ENCODE measurements at regions not wholly inside any gene's neighbourhood (a gene's known extent, or its start where the extent isn't known, plus 50 kb on each side); places are given as distances from the start of the nearest gene placed in this dataset.

- WGBS, 2 donors, result 68 to 78% methylated on average over 6 of the region's 6 CpGs
- H3K9me3 ChIP-seq (ENCODE audit: control insufficient read depth in 2 of 2, insufficient read depth in 1 of 2, low read depth in 1 of 2, low read length in 1 of 2), result no peaks in the 10 kb centered on the region
- H3K27ac ChIP-seq (ENCODE audit: low read depth in 2 of 2, low read length in 1 of 2), result no peak overlapping the region
- no peaks in the 10 kb centered on the region for H3K27me3 ChIP-seq (ENCODE audit: control insufficient read depth in 1 of 2, insufficient read depth in 2 of 2, low read length in 2 of 2)
- H3K36me3 ChIP-seq (ENCODE audit: control insufficient read depth in 2 of 2, insufficient read depth in 2 of 2, low read length in 1 of 2), result no peaks in the 10 kb centered on the region
- H3K4me1 ChIP-seq (ENCODE audit: control insufficient read depth in 2 of 2, insufficient read depth in 2 of 2, low read length in 1 of 2), result no peaks in the 10 kb centered on the region
- no peak overlapping the region for H3K4me3 ChIP-seq (ENCODE audit: low read depth in 1 of 2, low read length in 2 of 2)
These were observed 90.9 kb upstream of the LGSN start for GRCh38 chr6:63410435-63411426.

- Histone ChIP-seq H3K27me3 (ENCODE audit: control insufficient read depth in 1 of 2, insufficient read depth in 2 of 2, low read length in 2 of 2) (no peaks in the 10 kb centered on the region), H3K4me3 (ENCODE audit: low read depth in 1 of 2, low read length in 2 of 2) (no peak overlapping the region), H3K9me3 (ENCODE audit: control insufficient read depth in 2 of 2, insufficient read depth in 1 of 2, low read depth in 1 of 2, low read length in 1 of 2) (no peaks in the 10 kb centered on the region), H3K36me3 (ENCODE audit: control insufficient read depth in 2 of 2, insufficient read depth in 2 of 2, low read length in 1 of 2) (no peaks in the 10 kb centered on the region), H3K4me1 (ENCODE audit: control insufficient read depth in 2 of 2, insufficient read depth in 2 of 2, low read length in 1 of 2) (no peaks in the 10 kb centered on the region), H3K27ac (ENCODE audit: low read depth in 2 of 2, low read length in 1 of 2) (no peak overlapping the region)
- WGBS, 2 donors, result 93% methylated on average over 4 of the region's 4 CpGs
These were observed 95.5 kb upstream of the LGSN start for GRCh38 chr6:63415286-63415685.

DNA sequence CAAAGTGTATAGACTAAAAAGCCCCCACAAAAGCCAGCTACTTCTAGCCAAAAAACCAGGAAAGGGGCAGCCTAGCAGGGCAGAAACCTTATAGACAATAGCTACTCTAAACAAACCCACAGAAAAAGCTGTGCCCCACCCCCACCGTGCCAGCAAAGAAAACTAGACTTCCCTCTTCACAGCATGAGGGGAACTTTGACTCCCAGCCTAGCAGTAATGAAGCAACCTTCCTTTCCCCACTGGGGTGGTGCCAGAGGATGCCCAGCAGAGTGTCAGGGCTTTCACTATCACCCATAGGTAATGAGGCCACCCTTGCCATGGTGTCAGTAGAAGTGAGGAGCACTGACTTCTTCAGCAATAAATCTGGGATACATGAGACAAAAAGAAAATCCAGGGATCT lies 99.0 kb upstream of the LGSN start:
- no peaks in the 10 kb centered on the region for H3K27me3 ChIP-seq (ENCODE audit: control insufficient read depth in 1 of 2, insufficient read depth in 2 of 2, low read length in 2 of 2)
- no peaks in the 10 kb centered on the region for H3K36me3 ChIP-seq (ENCODE audit: control insufficient read depth in 2 of 2, insufficient read depth in 2 of 2, low read length in 1 of 2)
- no peak overlapping the region for H3K4me3 ChIP-seq (ENCODE audit: low read depth in 1 of 2, low read length in 2 of 2)
- no peaks in the 10 kb centered on the region for H3K4me1 ChIP-seq (ENCODE audit: control insufficient read depth in 2 of 2, insufficient read depth in 2 of 2, low read length in 1 of 2)
- WGBS, 2 donors, result 25 to 31% methylated on average over 1 of the region's 1 CpG
- no peak overlapping the region for H3K27ac ChIP-seq (ENCODE audit: low read depth in 2 of 2, low read length in 1 of 2)
- H3K9me3 ChIP-seq (ENCODE audit: control insufficient read depth in 2 of 2, insufficient read depth in 1 of 2, low read depth in 1 of 2, low read length in 1 of 2), result no peaks in the 10 kb centered on the region

DNA sequence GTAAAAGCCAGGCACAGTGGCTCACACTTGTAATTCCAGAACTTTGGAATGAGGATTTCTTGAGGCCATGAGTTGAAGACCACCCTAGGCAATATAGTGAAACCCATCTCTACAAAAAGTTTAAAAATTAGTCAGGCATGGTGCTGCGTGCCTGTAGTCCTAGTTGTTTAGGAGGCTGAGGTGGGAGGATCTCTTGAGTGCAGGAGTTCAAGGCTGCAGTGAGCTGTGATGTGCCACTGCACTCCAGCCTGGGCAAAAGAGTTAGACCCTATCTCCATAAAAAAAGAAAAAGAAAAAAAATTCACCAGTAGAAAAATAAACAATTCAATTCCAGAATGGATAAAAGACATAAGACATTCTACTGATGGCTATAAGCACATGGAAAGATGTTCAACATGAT lies 104.9 kb upstream of the LGSN start:
- Histone ChIP-seq H3K36me3 (ENCODE audit: control insufficient read depth in 2 of 2, insufficient read depth in 2 of 2, low read length in 1 of 2) (no peaks in the 10 kb centered on the region), H3K4me3 (ENCODE audit: low read depth in 1 of 2, low read length in 2 of 2) (no peak overlapping the region), H3K27ac (ENCODE audit: low read depth in 2 of 2, low read length in 1 of 2) (no peak overlapping the region), H3K9me3 (ENCODE audit: control insufficient read depth in 2 of 2, insufficient read depth in 1 of 2, low read depth in 1 of 2, low read length in 1 of 2) (no peaks in the 10 kb centered on the region), H3K4me1 (ENCODE audit: control insufficient read depth in 2 of 2, insufficient read depth in 2 of 2, low read length in 1 of 2) (no peaks in the 10 kb centered on the region), H3K27me3 (ENCODE audit: control insufficient read depth in 1 of 2, insufficient read depth in 2 of 2, low read length in 2 of 2) (no peaks in the 10 kb centered on the region)
- WGBS, 2 donors, result 79 to 94% methylated on average over 1 of the region's 1 CpG

DNA sequence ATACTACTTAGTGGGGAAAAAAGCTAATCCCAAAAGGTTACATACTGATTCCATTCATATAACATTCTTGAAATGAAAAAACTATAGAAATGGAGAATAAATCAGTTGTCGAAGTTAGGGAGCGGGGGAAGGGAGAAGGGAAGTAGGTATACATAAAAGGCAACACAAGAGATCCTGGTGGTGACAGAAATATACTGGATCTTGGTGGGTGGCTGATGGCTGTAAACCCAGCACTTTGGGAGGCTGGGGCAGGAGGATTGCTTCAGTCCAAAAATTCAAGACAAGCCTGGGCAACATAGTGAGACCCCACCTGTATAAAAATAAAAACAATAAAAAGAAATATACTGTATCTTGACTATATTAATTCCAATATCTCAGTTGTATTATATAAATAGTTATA lies 105.7 kb upstream of the LGSN start:
- H3K36me3 ChIP-seq (ENCODE audit: control insufficient read depth in 2 of 2, insufficient read depth in 2 of 2, low read length in 1 of 2), result no peaks in the 10 kb centered on the region
- H3K4me1 ChIP-seq (ENCODE audit: control insufficient read depth in 2 of 2, insufficient read depth in 2 of 2, low read length in 1 of 2), result no peaks in the 10 kb centered on the region
- 93 to 96% methylated on average over 2 of the region's 2 CpGs for WGBS, 2 donors
- no peak overlapping the region for H3K27ac ChIP-seq (ENCODE audit: low read depth in 2 of 2, low read length in 1 of 2)
- H3K4me3 ChIP-seq (ENCODE audit: low read depth in 1 of 2, low read length in 2 of 2), result no peak overlapping the region
- H3K27me3 ChIP-seq (ENCODE audit: control insufficient read depth in 1 of 2, insufficient read depth in 2 of 2, low read length in 2 of 2), result no peaks in the 10 kb centered on the region
- no peaks in the 10 kb centered on the region for H3K9me3 ChIP-seq (ENCODE audit: control insufficient read depth in 2 of 2, insufficient read depth in 1 of 2, low read depth in 1 of 2, low read length in 1 of 2)

GRCh38 chr6:63426844-63427243 lies 107.1 kb upstream of the LGSN start:
- H3K4me1 ChIP-seq (ENCODE audit: control insufficient read depth in 2 of 2, insufficient read depth in 2 of 2, low read length in 1 of 2), result no peaks in the 10 kb centered on the region
- 70 to 92% methylated on average over 3 of the region's 3 CpGs for WGBS, 2 donors
- no peaks in the 10 kb centered on the region for H3K27me3 ChIP-seq (ENCODE audit: control insufficient read depth in 1 of 2, insufficient read depth in 2 of 2, low read length in 2 of 2)
- H3K4me3 ChIP-seq (ENCODE audit: low read depth in 1 of 2, low read length in 2 of 2), result no peak overlapping the region
- no peaks in the 10 kb centered on the region for H3K36me3 ChIP-seq (ENCODE audit: control insufficient read depth in 2 of 2, insufficient read depth in 2 of 2, low read length in 1 of 2)
- H3K9me3 ChIP-seq (ENCODE audit: control insufficient read depth in 2 of 2, insufficient read depth in 1 of 2, low read depth in 1 of 2, low read length in 1 of 2), result no peaks in the 10 kb centered on the region
- H3K27ac ChIP-seq (ENCODE audit: low read depth in 2 of 2, low read length in 1 of 2), result no peak overlapping the region

DNA sequence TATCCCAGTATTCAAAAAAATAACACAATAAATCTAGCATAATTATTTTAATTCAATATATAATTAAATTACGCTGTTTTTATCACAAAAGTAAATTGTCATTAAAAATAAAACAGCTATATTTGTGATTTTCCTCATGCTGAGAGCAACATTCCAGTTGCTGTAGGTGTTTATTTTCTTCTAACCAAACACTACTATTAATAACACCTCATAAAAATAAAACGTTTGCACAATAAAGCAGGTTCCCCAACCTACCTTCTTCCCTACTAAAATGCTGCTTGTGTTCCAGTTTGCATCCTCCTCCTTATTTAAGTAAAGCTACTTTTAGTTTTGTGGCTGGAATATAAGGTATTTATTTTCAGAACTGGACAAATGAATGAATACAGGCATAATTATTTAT lies 108.2 kb upstream of the LGSN start:
- H3K36me3 ChIP-seq (ENCODE audit: control insufficient read depth in 2 of 2, insufficient read depth in 2 of 2, low read length in 1 of 2), result no peaks in the 10 kb centered on the region
- no peaks in the 10 kb centered on the region for H3K4me1 ChIP-seq (ENCODE audit: control insufficient read depth in 2 of 2, insufficient read depth in 2 of 2, low read length in 1 of 2)
- no peaks in the 10 kb centered on the region for H3K9me3 ChIP-seq (ENCODE audit: control insufficient read depth in 2 of 2, insufficient read depth in 1 of 2, low read depth in 1 of 2, low read length in 1 of 2)
- H3K4me3 ChIP-seq (ENCODE audit: low read depth in 1 of 2, low read length in 2 of 2), result no peak overlapping the region
- 74 to 81% methylated on average over 2 of the region's 2 CpGs for WGBS, 2 donors
- no peak overlapping the region for H3K27ac ChIP-seq (ENCODE audit: low read depth in 2 of 2, low read length in 1 of 2)
- H3K27me3 ChIP-seq (ENCODE audit: control insufficient read depth in 1 of 2, insufficient read depth in 2 of 2, low read length in 2 of 2), result no peaks in the 10 kb centered on the region

DNA sequence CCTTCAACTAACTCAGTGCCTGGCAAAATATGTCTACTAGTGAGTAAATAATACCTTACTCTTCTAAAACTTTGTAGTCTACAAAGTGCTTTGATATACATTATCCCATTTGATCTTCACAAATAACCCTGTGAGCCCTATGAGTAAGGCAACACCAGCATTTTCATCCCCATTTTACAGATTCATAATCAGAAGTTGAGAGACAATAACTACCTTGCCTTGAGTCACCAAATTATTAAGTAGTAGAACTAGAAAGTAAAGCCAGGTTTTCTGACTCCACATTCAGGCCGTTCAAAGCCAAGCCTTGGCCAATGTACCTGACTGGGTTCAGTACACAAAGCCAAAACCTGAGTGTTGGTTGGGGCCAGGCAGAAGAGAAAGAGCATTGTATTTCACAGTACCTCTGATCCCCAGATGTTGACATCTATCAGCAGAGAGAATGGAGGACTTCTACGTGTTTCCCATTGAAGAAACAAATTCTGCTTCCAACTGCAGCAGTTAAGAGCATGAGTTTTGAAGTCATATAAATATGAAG lies 111.3 kb upstream of the LGSN start:
- Histone ChIP-seq H3K27me3 (ENCODE audit: control insufficient read depth in 1 of 2, insufficient read depth in 2 of 2, low read length in 2 of 2) (no peaks in the 10 kb centered on the region), H3K4me3 (ENCODE audit: low read depth in 1 of 2, low read length in 2 of 2) (no peak overlapping the region), H3K36me3 (ENCODE audit: control insufficient read depth in 2 of 2, insufficient read depth in 2 of 2, low read length in 1 of 2) (no peaks in the 10 kb centered on the region), H3K4me1 (ENCODE audit: control insufficient read depth in 2 of 2, insufficient read depth in 2 of 2, low read length in 1 of 2) (no peaks in the 10 kb centered on the region), H3K9me3 (ENCODE audit: control insufficient read depth in 2 of 2, insufficient read depth in 1 of 2, low read depth in 1 of 2, low read length in 1 of 2) (no peaks in the 10 kb centered on the region), H3K27ac (ENCODE audit: low read depth in 2 of 2, low read length in 1 of 2) (no peak overlapping the region)
- WGBS, 2 donors, result 77 to 83% methylated on average over 2 of the region's 2 CpGs

DNA sequence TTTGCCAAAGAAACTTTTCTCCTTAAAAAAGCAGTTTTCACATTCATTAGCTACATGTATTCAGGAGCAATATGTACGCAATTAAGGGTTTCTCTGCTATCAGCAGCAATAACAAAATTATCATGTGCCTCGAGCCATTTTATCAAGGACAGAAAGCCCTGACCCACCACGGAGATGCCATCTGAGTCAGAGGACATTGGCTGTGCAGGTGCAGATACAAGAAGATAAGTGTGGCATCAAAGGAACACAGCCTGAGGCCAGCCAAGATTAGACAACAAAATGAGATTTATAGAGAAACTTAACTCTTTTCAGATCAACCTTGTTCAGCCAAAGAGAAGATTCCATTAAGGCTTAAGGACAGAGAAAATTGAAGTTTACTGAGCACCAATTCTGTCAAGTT lies 115.2 kb upstream of the LGSN start:
- H3K27ac ChIP-seq (ENCODE audit: low read depth in 2 of 2, low read length in 1 of 2), result no peak overlapping the region
- H3K36me3 ChIP-seq (ENCODE audit: control insufficient read depth in 2 of 2, insufficient read depth in 2 of 2, low read length in 1 of 2), result no peaks in the 10 kb centered on the region
- no peaks in the 10 kb centered on the region for H3K27me3 ChIP-seq (ENCODE audit: control insufficient read depth in 1 of 2, insufficient read depth in 2 of 2, low read length in 2 of 2)
- WGBS, 2 donors, result 54 to 59% methylated on average over 3 of the region's 3 CpGs
- H3K4me3 ChIP-seq (ENCODE audit: low read depth in 1 of 2, low read length in 2 of 2), result no peak overlapping the region
- H3K9me3 ChIP-seq (ENCODE audit: control insufficient read depth in 2 of 2, insufficient read depth in 1 of 2, low read depth in 1 of 2, low read length in 1 of 2), result no peaks in the 10 kb centered on the region
- H3K4me1 ChIP-seq (ENCODE audit: control insufficient read depth in 2 of 2, insufficient read depth in 2 of 2, low read length in 1 of 2), result no peaks in the 10 kb centered on the region

DNA sequence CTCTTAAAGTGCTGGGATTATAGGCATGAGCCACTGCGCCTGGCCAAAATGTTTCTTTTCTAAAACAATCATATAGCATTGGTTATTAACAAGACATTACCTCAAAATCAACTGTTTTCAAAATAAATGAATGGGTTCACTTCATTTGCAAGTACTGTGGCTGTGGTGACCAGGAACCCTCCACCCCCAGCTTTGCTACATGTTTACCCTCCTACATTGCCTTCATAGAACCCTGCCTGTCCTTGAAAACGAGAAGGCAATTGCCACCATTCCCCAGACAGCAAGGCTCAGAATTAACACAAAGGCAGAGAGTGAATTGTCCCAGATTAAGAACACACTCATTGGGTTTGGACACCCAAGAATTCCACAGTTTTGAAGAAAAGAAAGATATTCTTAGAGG lies 116.6 kb upstream of the LGSN start:
- Histone ChIP-seq H3K27me3 (ENCODE audit: control insufficient read depth in 1 of 2, insufficient read depth in 2 of 2, low read length in 2 of 2) (no peaks in the 10 kb centered on the region), H3K27ac (ENCODE audit: low read depth in 2 of 2, low read length in 1 of 2) (no peak overlapping the region), H3K4me1 (ENCODE audit: control insufficient read depth in 2 of 2, insufficient read depth in 2 of 2, low read length in 1 of 2) (no peaks in the 10 kb centered on the region), H3K4me3 (ENCODE audit: low read depth in 1 of 2, low read length in 2 of 2) (no peak overlapping the region), H3K9me3 (ENCODE audit: control insufficient read depth in 2 of 2, insufficient read depth in 1 of 2, low read depth in 1 of 2, low read length in 1 of 2) (no peaks in the 10 kb centered on the region), H3K36me3 (ENCODE audit: control insufficient read depth in 2 of 2, insufficient read depth in 2 of 2, low read length in 1 of 2) (no peaks in the 10 kb centered on the region)
- 64 to 70% methylated on average over 2 of the region's 2 CpGs for WGBS, 2 donors
